ENCODE measurements at regions not wholly inside any gene's neighbourhood (a gene's known extent, or its start where the extent isn't known, plus 50 kb on each side); places are given as distances from the start of the nearest gene placed in this dataset.

- Mint-ChIP-seq H3K27me3 (ENCODE audit: insufficient read depth) (peaks cover 21% of the 10 kb centered on the region), H3K4me3 (no peak overlapping the region), H3K9me3 (peaks cover 2% of the 10 kb centered on the region), H3K4me1 (peaks cover 14% of the 10 kb centered on the region), H3K27ac (no peak overlapping the region), H3K36me3 (ENCODE audit: low read depth) (no peaks in the 10 kb centered on the region)
- whole genome bisulfite sequencing, 2 experiments (ENCODE audit: insufficient coverage in 1 of 2, insufficient read length in 1 of 2) = 71 to 79% methylated on average over 2 to 3 of the region's 3 CpGs
- H3K4me1 ChIP-seq (ENCODE audit: control insufficient read depth, insufficient read depth, low read length) = no peaks in the 10 kb centered on the region
- H3K27ac ChIP-seq (ENCODE audit: low read depth, low read length) = no peak overlapping the region
- no peak overlapping the region for H3K9ac ChIP-seq (ENCODE audit: extremely low read depth, low read length, poor library complexity, severe bottlenecking)
- H3K9me3 ChIP-seq (ENCODE audit: control insufficient read depth, low read length) = no peaks in the 10 kb centered on the region
- H3K27me3 ChIP-seq (ENCODE audit: control insufficient read depth, insufficient read depth, low read length, poor library complexity, severe bottlenecking) = peaks cover 9% of the 10 kb centered on the region
- TF ChIP-seq CTCF (conservative IDR thresholded peaks at IDR 0.05) = no peak
- DNase-seq = no peak
- no peak overlapping the region for H3K4me3 ChIP-seq (ENCODE audit: low read length)
- H3K36me3 ChIP-seq (ENCODE audit: control insufficient read depth, insufficient read depth, low read length) = no peaks in the 10 kb centered on the region
These were observed 230.1 kb upstream of the TENM4 start for GRCh38 chr11:79670882-79671281.

GRCh38 chr11:79668575-79668974 lies 227.7 kb upstream of the TENM4 start:
- no peaks in the 10 kb centered on the region for H3K9me3 ChIP-seq (ENCODE audit: control insufficient read depth, low read length)
- H3K9me3 Mint-ChIP-seq = peaks cover 2% of the 10 kb centered on the region
- H3K27me3 ChIP-seq (ENCODE audit: control insufficient read depth, insufficient read depth, low read length, poor library complexity, severe bottlenecking) = peaks cover 16% of the 10 kb centered on the region
- H3K27ac ChIP-seq (ENCODE audit: low read depth, low read length) = no peak overlapping the region
- 87 to 95% methylated on average over 3 to 4 of the region's 4 CpGs for WGBS, 2 experiments (ENCODE audit: insufficient coverage in 1 of 2, insufficient read length in 1 of 2)
- no peaks in the 10 kb centered on the region for H3K36me3 Mint-ChIP-seq (ENCODE audit: low read depth)
- no peak for TF ChIP-seq CTCF (conservative IDR thresholded peaks at IDR 0.05)
- H3K9ac ChIP-seq (ENCODE audit: extremely low read depth, low read length, poor library complexity, severe bottlenecking) = no peak overlapping the region
- no peaks in the 10 kb centered on the region for H3K36me3 ChIP-seq (ENCODE audit: control insufficient read depth, insufficient read depth, low read length)
- DNase-seq = no peak
- no peaks in the 10 kb centered on the region for H3K4me1 ChIP-seq (ENCODE audit: control insufficient read depth, insufficient read depth, low read length)
- H3K27me3 Mint-ChIP-seq (ENCODE audit: insufficient read depth) = peaks cover 27% of the 10 kb centered on the region
- peaks cover 14% of the 10 kb centered on the region for H3K4me1 Mint-ChIP-seq
- H3K4me3 ChIP-seq (ENCODE audit: low read length) = no peak overlapping the region
- no peak overlapping the region for H3K4me3 Mint-ChIP-seq
- no peak overlapping the region for H3K27ac Mint-ChIP-seq

GRCh38 chr11:79667380-79667779 lies 226.6 kb upstream of the TENM4 start:
- no peak for DNase-seq
- Histone ChIP-seq H3K4me1 (ENCODE audit: control insufficient read depth, insufficient read depth, low read length) (no peaks in the 10 kb centered on the region), H3K9ac (ENCODE audit: extremely low read depth, low read length, poor library complexity, severe bottlenecking) (no peak overlapping the region), H3K27ac (ENCODE audit: low read depth, low read length) (no peak overlapping the region), H3K9me3 (ENCODE audit: control insufficient read depth, low read length) (no peaks in the 10 kb centered on the region), H3K4me3 (ENCODE audit: low read length) (no peak overlapping the region), H3K36me3 (ENCODE audit: control insufficient read depth, insufficient read depth, low read length) (no peaks in the 10 kb centered on the region), H3K27me3 (ENCODE audit: control insufficient read depth, insufficient read depth, low read length, poor library complexity, severe bottlenecking) (peaks cover 28% of the 10 kb centered on the region)
- peaks cover 2% of the 10 kb centered on the region for H3K9me3 Mint-ChIP-seq
- 90 to 94% methylated on average over 2 to 4 of the region's 4 CpGs for WGBS, 2 experiments (ENCODE audit: insufficient coverage in 1 of 2, insufficient read length in 1 of 2)
- H3K27ac Mint-ChIP-seq = no peak overlapping the region
- peaks cover 14% of the 10 kb centered on the region for H3K4me1 Mint-ChIP-seq
- no peaks in the 10 kb centered on the region for H3K36me3 Mint-ChIP-seq (ENCODE audit: low read depth)
- H3K4me3 Mint-ChIP-seq = no peak overlapping the region
- no peak for TF ChIP-seq CTCF (conservative IDR thresholded peaks at IDR 0.05)
- peaks cover 34% of the 10 kb centered on the region for H3K27me3 Mint-ChIP-seq (ENCODE audit: insufficient read depth)

Measured in endodermal cell (in vitro differentiated cells).